ENCODE measurements at regions not wholly inside any gene's neighbourhood (a gene's known extent, or its start where the extent isn't known, plus 50 kb on each side); places are given as distances from the start of the nearest gene placed in this dataset.

DNA sequence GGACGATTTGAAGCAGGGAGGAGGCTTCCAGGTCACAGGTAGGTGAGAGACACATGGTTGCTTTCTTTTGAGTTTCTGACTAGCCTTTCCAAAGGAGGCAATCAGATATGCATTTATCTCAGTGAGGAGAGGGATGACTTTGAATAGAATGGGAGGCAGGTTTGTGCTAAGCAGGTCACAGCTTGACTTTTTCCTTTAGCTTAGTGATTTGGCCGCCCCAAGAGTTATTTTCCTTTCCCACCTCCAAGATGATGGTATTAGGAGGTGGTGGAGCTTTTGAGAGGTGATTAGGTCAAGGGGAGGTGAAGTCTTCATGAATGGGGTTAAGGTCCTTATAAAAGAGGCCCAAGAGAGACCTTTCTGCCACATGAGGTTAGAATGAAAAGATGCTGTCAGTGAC is 443.7 kb downstream of the TYW1 start:
- Histone ChIP-seq H3K9ac (ENCODE audit: low read length) (no peak overlapping the region), H3K36me3 (replicated peaks; ENCODE audit: low read depth, low read length) (no peaks in the 10 kb centered on the region), H3K27me3 (ENCODE audit: low read depth, low read length) (no peaks in the 10 kb centered on the region), H3K4me1 (ENCODE audit: low read length) (no peaks in the 10 kb centered on the region), H3K4me3 (ENCODE audit: low read length) (no peak overlapping the region), H3K4me2 (ENCODE audit: low read length) (no peak overlapping the region), H4K20me1 (ENCODE audit: insufficient read depth, low read length) (no peaks in the 10 kb centered on the region), H3K9me3 (ENCODE audit: insufficient read depth, low read length) (no peaks in the 10 kb centered on the region), H3K79me2 (ENCODE audit: low read length) (no peaks in the 10 kb centered on the region), H2AFZ (ENCODE audit: low read depth, low read length) (no peak overlapping the region), H3K27ac (ENCODE audit: low read length) (no peak overlapping the region)
- TF ChIP-seq EZH2phosphoT487 (IDR thresholded peaks at IDR 0.05; ENCODE audit: low read depth) = no peak
- TF ChIP-seq, protein P1, sequence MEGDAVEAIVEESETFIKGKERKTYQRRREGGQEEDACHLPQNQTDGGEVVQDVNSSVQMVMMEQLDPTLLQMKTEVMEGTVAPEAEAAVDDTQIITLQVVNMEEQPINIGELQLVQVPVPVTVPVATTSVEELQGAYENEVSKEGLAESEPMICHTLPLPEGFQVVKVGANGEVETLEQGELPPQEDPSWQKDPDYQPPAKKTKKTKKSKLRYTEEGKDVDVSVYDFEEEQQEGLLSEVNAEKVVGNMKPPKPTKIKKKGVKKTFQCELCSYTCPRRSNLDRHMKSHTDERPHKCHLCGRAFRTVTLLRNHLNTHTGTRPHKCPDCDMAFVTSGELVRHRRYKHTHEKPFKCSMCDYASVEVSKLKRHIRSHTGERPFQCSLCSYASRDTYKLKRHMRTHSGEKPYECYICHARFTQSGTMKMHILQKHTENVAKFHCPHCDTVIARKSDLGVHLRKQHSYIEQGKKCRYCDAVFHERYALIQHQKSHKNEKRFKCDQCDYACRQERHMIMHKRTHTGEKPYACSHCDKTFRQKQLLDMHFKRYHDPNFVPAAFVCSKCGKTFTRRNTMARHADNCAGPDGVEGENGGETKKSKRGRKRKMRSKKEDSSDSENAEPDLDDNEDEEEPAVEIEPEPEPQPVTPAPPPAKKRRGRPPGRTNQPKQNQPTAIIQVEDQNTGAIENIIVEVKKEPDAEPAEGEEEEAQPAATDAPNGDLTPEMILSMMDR (IDR thresholded peaks at IDR 0.05; ENCODE audit: low read depth, low read length) = no peak

GRCh38 chr7:67445728-67446127 is 449.1 kb downstream of the TYW1 start:
- Histone ChIP-seq H3K27me3 (ENCODE audit: low read depth, low read length) (no peaks in the 10 kb centered on the region), H3K36me3 (replicated peaks; ENCODE audit: low read depth, low read length) (no peaks in the 10 kb centered on the region), H3K79me2 (ENCODE audit: low read length) (no peaks in the 10 kb centered on the region), H3K4me2 (ENCODE audit: low read length) (no peak overlapping the region), H3K9me3 (ENCODE audit: insufficient read depth, low read length) (no peaks in the 10 kb centered on the region), H2AFZ (ENCODE audit: low read depth, low read length) (no peak overlapping the region), H3K4me1 (ENCODE audit: low read length) (no peaks in the 10 kb centered on the region), H3K27ac (ENCODE audit: low read length) (no peak overlapping the region), H3K4me3 (ENCODE audit: low read length) (no peak overlapping the region), H4K20me1 (ENCODE audit: insufficient read depth, low read length) (no peaks in the 10 kb centered on the region), H3K9ac (ENCODE audit: low read length) (no peak overlapping the region)
- TF ChIP-seq EZH2phosphoT487 (IDR thresholded peaks at IDR 0.05; ENCODE audit: low read depth) = no peak
- TF ChIP-seq, protein P1 (IDR thresholded peaks at IDR 0.05; ENCODE audit: low read depth, low read length) = no peak

DNA sequence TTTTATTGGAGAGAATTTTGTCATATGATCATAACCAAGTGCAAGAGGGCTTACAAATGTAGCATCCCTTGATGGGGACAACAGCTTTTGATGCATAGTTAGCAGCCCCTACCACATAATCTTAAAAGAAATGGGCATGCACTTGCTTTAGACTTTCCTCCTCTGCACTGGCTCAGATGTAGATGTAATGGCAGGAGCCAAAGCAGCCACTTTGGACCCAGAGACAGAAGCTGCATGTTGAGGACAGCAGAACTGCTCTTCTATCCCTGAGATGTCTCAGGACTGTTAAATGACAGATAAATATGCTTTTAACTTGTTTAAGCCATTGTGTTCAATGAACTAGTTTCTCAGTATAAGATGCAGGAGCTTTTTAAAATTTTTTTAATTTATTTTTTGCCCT is 450.7 kb downstream of the TYW1 start:
- Histone ChIP-seq H3K4me2 (ENCODE audit: low read length) (no peak overlapping the region), H3K4me3 (ENCODE audit: low read length) (no peak overlapping the region), H3K4me1 (ENCODE audit: low read length) (no peaks in the 10 kb centered on the region), H3K9ac (ENCODE audit: low read length) (no peak overlapping the region), H3K9me3 (ENCODE audit: insufficient read depth, low read length) (no peaks in the 10 kb centered on the region), H3K27ac (ENCODE audit: low read length) (no peak overlapping the region), H3K79me2 (ENCODE audit: low read length) (no peaks in the 10 kb centered on the region), H3K27me3 (ENCODE audit: low read depth, low read length) (no peaks in the 10 kb centered on the region), H3K36me3 (replicated peaks; ENCODE audit: low read depth, low read length) (no peaks in the 10 kb centered on the region), H2AFZ (ENCODE audit: low read depth, low read length) (no peak overlapping the region), H4K20me1 (ENCODE audit: insufficient read depth, low read length) (no peaks in the 10 kb centered on the region)
- TF ChIP-seq EZH2phosphoT487 (IDR thresholded peaks at IDR 0.05; ENCODE audit: low read depth) = no peak
- TF ChIP-seq, protein P1 (IDR thresholded peaks at IDR 0.05; ENCODE audit: low read depth, low read length) = no peak

GRCh38 chr7:67448271-67448670 is 451.6 kb downstream of the TYW1 start:
- no peak overlapping the region for H3K9ac ChIP-seq (ENCODE audit: low read length)
- H3K9me3 ChIP-seq (ENCODE audit: insufficient read depth, low read length) = no peaks in the 10 kb centered on the region
- TF ChIP-seq, protein P1 (IDR thresholded peaks at IDR 0.05; ENCODE audit: low read depth, low read length) = no peak
- no peak for TF ChIP-seq EZH2phosphoT487 (IDR thresholded peaks at IDR 0.05; ENCODE audit: low read depth)
- H3K4me3 ChIP-seq (ENCODE audit: low read length) = no peak overlapping the region
- H3K36me3 ChIP-seq (replicated peaks; ENCODE audit: low read depth, low read length) = no peaks in the 10 kb centered on the region
- H2AFZ ChIP-seq (ENCODE audit: low read depth, low read length) = no peak overlapping the region
- no peaks in the 10 kb centered on the region for H4K20me1 ChIP-seq (ENCODE audit: insufficient read depth, low read length)
- H3K4me2 ChIP-seq (ENCODE audit: low read length) = no peak overlapping the region
- no peak overlapping the region for H3K27ac ChIP-seq (ENCODE audit: low read length)
- H3K79me2 ChIP-seq (ENCODE audit: low read length) = no peaks in the 10 kb centered on the region
- no peaks in the 10 kb centered on the region for H3K27me3 ChIP-seq (ENCODE audit: low read depth, low read length)
- H3K4me1 ChIP-seq (ENCODE audit: low read length) = no peaks in the 10 kb centered on the region

Measured in OCI-LY3 (cell line).